NCI-H1092 treated with DMSO at 0.1 percent for 48 hours (cell line): ENCODE measurements at regions not wholly inside any gene's neighbourhood (a gene's known extent, or its start where the extent isn't known, plus 50 kb on each side); places are given as distances from the start of the nearest gene placed in this dataset.
"Not testable (repeated sequence)": the region's sequence is repeated elsewhere in the genome, so short reads cannot be mapped to it uniquely, and the experiment has no call there.

Experiments
- DNase-seq: peaks from one replicate; lab custom pipeline; 2025; lab: John Stamatoyannopoulos, UW

GRCh38 chrX:55142206-55142918, 53.5 kb downstream of the PAGE2 start:
- DNase-seq = no peak

GRCh38 chrX:55142919-55143310, 54.1 kb downstream of the PAGE2 start:
- DNase-seq = no peak

GRCh38 chrX:55143621-55144020, 54.8 kb downstream of the PAGE2 start:
- no peak for DNase-seq

GRCh38 chrX:55144697-55145096, 55.9 kb downstream of the PAGE2 start:
- DNase-seq = no peak

- DNase-seq = no peak
Observed at GRCh38 chrX:55149242-55149641, 60.4 kb downstream of the PAGE2 start.

GRCh38 chrX:55151199-55151598, 62.4 kb downstream of the PAGE2 start:
- no peak for DNase-seq

GRCh38 chrX:55159551-55159950, 60.6 kb upstream of the PAGE5 start:
- DNase-seq = no peak

GRCh38 chrX:55160685-55161552, 59.2 kb upstream of the PAGE5 start:
- DNase-seq = peak; percentile 94

- no peak for DNase-seq
Observed at GRCh38 chrX:55161581-55161980, 58.6 kb upstream of the PAGE5 start.

GRCh38 chrX:55163171-55163570, 57.0 kb upstream of the PAGE5 start:
- no peak for DNase-seq

- not testable (repeated sequence) for DNase-seq
Observed at GRCh38 chrX:55165026-55165425, 55.1 kb upstream of the PAGE5 start.

- DNase-seq = no peak
Observed at GRCh38 chrX:55167124-55167803, 52.9 kb upstream of the PAGE5 start.

GRCh38 chrX:55167901-55168300, 52.2 kb upstream of the PAGE5 start:
- no peak for DNase-seq

- no peak for DNase-seq
Observed at GRCh38 chrX:55169782-55170181, 50.4 kb upstream of the PAGE5 start.
